Neural crest cell (in vitro differentiated cells): ENCODE measurements at regions not wholly inside any gene's neighbourhood (a gene's known extent, or its start where the extent isn't known, plus 50 kb on each side); places are given as distances from the start of the nearest gene placed in this dataset.

ENCODE experiments used
- DNase-seq: peaks from one replicate; pipeline ENCODE4 v3.0.0; 2021; ENCODE audit warnings: low read depth, mixed read lengths, low spot score
- H3K27ac Mint-ChIP-seq: one replicate; pipeline ENCODE4 v1.8.0; 2021; ENCODE audit warnings: mild to moderate bottlenecking, mixed read lengths; ENCODE audit not compliant: unreplicated experiment
- H3K27me3 Mint-ChIP-seq: 2 replicates; pipeline ENCODE4 v1.8.0; 2021; ENCODE audit warnings: low read depth, mild to moderate bottlenecking, mixed read lengths
- H3K36me3 Mint-ChIP-seq: 2 replicates; pipeline ENCODE4 v1.8.0; 2021; ENCODE audit warnings: low read depth, mild to moderate bottlenecking, mixed read lengths
- H3K4me1 Mint-ChIP-seq: 2 replicates; pipeline ENCODE4 v1.8.0; 2021; ENCODE audit warnings: mixed read lengths
- H3K4me3 Mint-ChIP-seq: one replicate; pipeline ENCODE4 v1.8.0; 2021; ENCODE audit warnings: mild to moderate bottlenecking, mixed read lengths
- H3K9me3 Mint-ChIP-seq: 2 replicates; pipeline ENCODE4 v1.8.0; 2021; ENCODE audit warnings: mixed read lengths
- TF ChIP-seq, protein P1 (sequence below): fragments of 200-600 bp; sonication (generic); conservative IDR thresholded peaks from 2 replicates; pipeline ENCODE4 v1.5.0; 2021; ENCODE audit warnings: antibody characterized with exemption, mild to moderate bottlenecking

GRCh38 chr5:56314529-56314928 lies 81.4 kb upstream of the ANKRD55 start:
- H3K9me3 Mint-ChIP-seq = no peaks in the 10 kb centered on the region
- no peak for DNase-seq
- H3K4me3 Mint-ChIP-seq = no peak overlapping the region
- no peak overlapping the region for H3K27ac Mint-ChIP-seq
- H3K4me1 Mint-ChIP-seq = peaks cover 9% of the 10 kb centered on the region
- no peaks in the 10 kb centered on the region for H3K27me3 Mint-ChIP-seq
- H3K36me3 Mint-ChIP-seq = peaks cover 3% of the 10 kb centered on the region
- TF ChIP-seq, protein P1, sequence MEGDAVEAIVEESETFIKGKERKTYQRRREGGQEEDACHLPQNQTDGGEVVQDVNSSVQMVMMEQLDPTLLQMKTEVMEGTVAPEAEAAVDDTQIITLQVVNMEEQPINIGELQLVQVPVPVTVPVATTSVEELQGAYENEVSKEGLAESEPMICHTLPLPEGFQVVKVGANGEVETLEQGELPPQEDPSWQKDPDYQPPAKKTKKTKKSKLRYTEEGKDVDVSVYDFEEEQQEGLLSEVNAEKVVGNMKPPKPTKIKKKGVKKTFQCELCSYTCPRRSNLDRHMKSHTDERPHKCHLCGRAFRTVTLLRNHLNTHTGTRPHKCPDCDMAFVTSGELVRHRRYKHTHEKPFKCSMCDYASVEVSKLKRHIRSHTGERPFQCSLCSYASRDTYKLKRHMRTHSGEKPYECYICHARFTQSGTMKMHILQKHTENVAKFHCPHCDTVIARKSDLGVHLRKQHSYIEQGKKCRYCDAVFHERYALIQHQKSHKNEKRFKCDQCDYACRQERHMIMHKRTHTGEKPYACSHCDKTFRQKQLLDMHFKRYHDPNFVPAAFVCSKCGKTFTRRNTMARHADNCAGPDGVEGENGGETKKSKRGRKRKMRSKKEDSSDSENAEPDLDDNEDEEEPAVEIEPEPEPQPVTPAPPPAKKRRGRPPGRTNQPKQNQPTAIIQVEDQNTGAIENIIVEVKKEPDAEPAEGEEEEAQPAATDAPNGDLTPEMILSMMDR = no peak

DNA sequence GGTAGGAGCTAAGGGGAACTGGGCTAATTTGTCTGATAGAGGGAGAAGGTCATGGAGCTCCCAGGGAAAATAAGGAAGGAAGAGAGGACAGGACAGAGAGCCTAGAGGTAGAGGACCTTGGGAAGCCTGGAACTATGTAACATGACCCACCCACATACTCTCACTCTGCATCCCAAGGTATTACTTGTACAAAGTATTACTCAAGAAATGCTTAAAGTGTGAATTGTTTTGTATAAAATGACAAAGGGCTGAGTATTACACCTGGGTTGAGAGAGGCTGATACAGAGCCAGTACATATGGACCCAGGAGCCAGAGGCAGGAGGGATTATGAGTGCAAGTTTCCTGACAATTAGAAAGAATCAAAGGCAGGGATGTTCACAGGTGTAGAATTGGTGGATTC lies 80.5 kb upstream of the ANKRD55 start:
- DNase-seq = no peak
- H3K36me3 Mint-ChIP-seq = peaks cover 3% of the 10 kb centered on the region
- peaks cover 4% of the 10 kb centered on the region for H3K9me3 Mint-ChIP-seq
- TF ChIP-seq, protein P1 = no peak
- H3K4me3 Mint-ChIP-seq = no peak overlapping the region
- H3K4me1 Mint-ChIP-seq = peaks cover 3% of the 10 kb centered on the region
- no peaks in the 10 kb centered on the region for H3K27me3 Mint-ChIP-seq
- H3K27ac Mint-ChIP-seq = no peak overlapping the region

- H3K9me3 Mint-ChIP-seq = peaks cover 4% of the 10 kb centered on the region
- H3K36me3 Mint-ChIP-seq = peaks cover 3% of the 10 kb centered on the region
- peaks cover 3% of the 10 kb centered on the region for H3K4me1 Mint-ChIP-seq
- H3K27me3 Mint-ChIP-seq = no peaks in the 10 kb centered on the region
- H3K27ac Mint-ChIP-seq = no peak overlapping the region
- TF ChIP-seq, protein P1 = no peak
- no peak for DNase-seq
- no peak overlapping the region for H3K4me3 Mint-ChIP-seq
Measured at GRCh38 chr5:56313004-56313531, 79.9 kb upstream of the ANKRD55 start.

GRCh38 chr5:56311306-56311905 lies 78.3 kb upstream of the ANKRD55 start:
- H3K27me3 Mint-ChIP-seq = no peaks in the 10 kb centered on the region
- H3K36me3 Mint-ChIP-seq = peaks cover 6% of the 10 kb centered on the region
- H3K27ac Mint-ChIP-seq = no peak overlapping the region
- peaks cover 12% of the 10 kb centered on the region for H3K9me3 Mint-ChIP-seq
- TF ChIP-seq, protein P1 = no peak
- H3K4me1 Mint-ChIP-seq = peaks cover 3% of the 10 kb centered on the region
- no peak for DNase-seq
- H3K4me3 Mint-ChIP-seq = no peak overlapping the region

DNA sequence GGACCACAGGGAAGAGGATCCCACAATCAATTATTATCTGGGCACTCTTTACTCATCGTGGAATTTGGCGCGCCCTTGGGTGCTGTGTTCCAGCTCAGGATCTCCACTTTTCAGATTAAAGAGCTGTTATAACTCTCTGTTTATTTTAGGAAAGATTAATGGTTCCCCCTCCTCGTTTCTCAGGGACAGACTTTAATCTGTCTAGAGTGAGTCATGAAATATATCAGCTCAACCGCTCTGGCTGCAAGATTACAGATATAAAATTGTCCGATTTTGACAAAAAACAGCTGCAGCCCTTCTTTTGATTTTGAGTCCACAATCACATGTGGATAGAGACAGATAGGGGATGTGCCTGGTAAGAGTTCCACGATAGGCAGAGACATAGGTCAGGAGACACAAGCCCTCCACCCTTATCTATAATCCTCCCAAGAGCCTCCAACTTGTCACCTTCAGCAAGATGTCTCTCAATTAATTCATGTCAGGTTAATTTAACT lies 77.6 kb upstream of the ANKRD55 start:
- peaks cover 11% of the 10 kb centered on the region for H3K36me3 Mint-ChIP-seq
- no peak overlapping the region for H3K27ac Mint-ChIP-seq
- no peaks in the 10 kb centered on the region for H3K27me3 Mint-ChIP-seq
- peaks cover 3% of the 10 kb centered on the region for H3K4me1 Mint-ChIP-seq
- H3K9me3 Mint-ChIP-seq = peaks cover 18% of the 10 kb centered on the region
- no peak for DNase-seq
- no peak overlapping the region for H3K4me3 Mint-ChIP-seq
- TF ChIP-seq, protein P1 = no peak
